ENCODE measurements at regions not wholly inside any gene's neighbourhood (a gene's known extent, or its start where the extent isn't known, plus 50 kb on each side); places are given as distances from the start of the nearest gene placed in this dataset.
"Not testable (repeated sequence)": the region's sequence is repeated elsewhere in the genome, so short reads cannot be mapped to it uniquely, and the experiment has no call there.

- DNase-seq: no peak
- Histone ChIP-seq H3K27me3 (no peaks in the 10 kb centered on the region), H3K27ac (no peak overlapping the region), H3K36me3 (no peaks in the 10 kb centered on the region), H3K9me3 (no peaks in the 10 kb centered on the region), H3K4me3 (no peak overlapping the region), H3K4me1 (no peaks in the 10 kb centered on the region)
- intact Hi-C loops (cut with DNase I; ENCODE audit: low total_unique reads): no loop called here
- TF ChIP-seq CTCF (IDR thresholded peaks at IDR 0.05): no peak
Observed at GRCh38 chr3:88298189-88298588, 148.4 kb downstream of the C3orf38 start.

- no peaks in the 10 kb centered on the region for H3K9me3 ChIP-seq
- intact Hi-C loops (cut with DNase I; ENCODE audit: low total_unique reads): no loop called here
- no peak for DNase-seq
- no peaks in the 10 kb centered on the region for H3K4me1 ChIP-seq
- no peak overlapping the region for H3K27ac ChIP-seq
- H3K4me3 ChIP-seq: no peak overlapping the region
- no peaks in the 10 kb centered on the region for H3K36me3 ChIP-seq
- TF ChIP-seq CTCF (IDR thresholded peaks at IDR 0.05): no peak
- no peaks in the 10 kb centered on the region for H3K27me3 ChIP-seq
Observed at GRCh38 chr3:88301273-88301995, 151.7 kb downstream of the C3orf38 start.

GRCh38 chr3:88301996-88302393, 152.2 kb downstream of the C3orf38 start:
- intact Hi-C loops (cut with DNase I; ENCODE audit: low total_unique reads): no loop called here
- Histone ChIP-seq H3K36me3 (no peaks in the 10 kb centered on the region), H3K4me1 (no peaks in the 10 kb centered on the region), H3K27me3 (no peaks in the 10 kb centered on the region), H3K9me3 (no peaks in the 10 kb centered on the region), H3K27ac (no peak overlapping the region), H3K4me3 (no peak overlapping the region)
- no peak for TF ChIP-seq CTCF (IDR thresholded peaks at IDR 0.05)
- DNase-seq: no peak

GRCh38 chr3:88303331-88303904, 153.7 kb downstream of the C3orf38 start:
- H3K27me3 ChIP-seq; H3K27ac ChIP-seq; intact Hi-C loops (cut with DNase I; ENCODE audit: low total_unique reads); H3K4me3 ChIP-seq; H3K9me3 ChIP-seq; H3K36me3 ChIP-seq; DNase-seq; H3K4me1 ChIP-seq: not testable (repeated sequence)

GRCh38 chr3:88307666-88308065, 157.9 kb downstream of the C3orf38 start:
- H3K9me3 ChIP-seq: no peaks in the 10 kb centered on the region
- no peaks in the 10 kb centered on the region for H3K27me3 ChIP-seq
- intact Hi-C loops (cut with DNase I; ENCODE audit: low total_unique reads): no loop called here
- no peaks in the 10 kb centered on the region for H3K4me1 ChIP-seq
- TF ChIP-seq CTCF (IDR thresholded peaks at IDR 0.05): no peak
- H3K4me3 ChIP-seq: no peak overlapping the region
- H3K36me3 ChIP-seq: no peaks in the 10 kb centered on the region
- no peak overlapping the region for H3K27ac ChIP-seq
- DNase-seq: no peak

GRCh38 chr3:88311826-88312225, 162.1 kb downstream of the C3orf38 start:
- intact Hi-C loops (cut with DNase I; ENCODE audit: low total_unique reads): no loop called here
- H3K9me3 ChIP-seq: no peaks in the 10 kb centered on the region
- DNase-seq: no peak
- no peak overlapping the region for H3K4me3 ChIP-seq
- no peaks in the 10 kb centered on the region for H3K36me3 ChIP-seq
- H3K27ac ChIP-seq: no peak overlapping the region
- no peaks in the 10 kb centered on the region for H3K4me1 ChIP-seq
- no peak for TF ChIP-seq CTCF (IDR thresholded peaks at IDR 0.05)
- H3K27me3 ChIP-seq: no peaks in the 10 kb centered on the region
